HG03196 (cell line): ENCODE measurements at regions not wholly inside any gene's neighbourhood (a gene's known extent, or its start where the extent isn't known, plus 50 kb on each side); places are given as distances from the start of the nearest gene placed in this dataset.

Experiments
- ATAC-seq: cut with Tn5 transposase; IDR thresholded peaks from one replicate; pipeline ENCODE4 v1.9.1; 2021; ENCODE audit not compliant: unreplicated experiment

DNA sequence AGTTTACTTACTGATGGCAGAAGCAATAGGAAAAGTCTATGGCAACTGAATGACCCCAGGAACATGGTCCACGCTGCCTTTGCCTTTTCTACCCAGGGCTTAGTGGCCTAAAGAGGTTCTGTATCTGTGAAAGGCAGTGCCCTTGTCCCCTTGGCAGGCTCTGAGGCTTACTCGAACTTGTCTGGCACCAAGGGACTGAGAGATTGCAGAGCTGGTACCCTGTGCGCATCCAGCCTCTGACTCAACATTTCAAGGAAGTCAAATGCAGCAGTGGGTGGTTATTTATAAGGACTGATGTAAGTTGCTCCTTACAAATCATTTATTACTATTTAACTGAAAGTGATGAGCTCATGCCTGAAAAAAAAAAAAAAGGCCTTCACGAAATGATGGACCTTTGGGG is 299.9 kb upstream of the MYOCD start:
- no peak for ATAC-seq

DNA sequence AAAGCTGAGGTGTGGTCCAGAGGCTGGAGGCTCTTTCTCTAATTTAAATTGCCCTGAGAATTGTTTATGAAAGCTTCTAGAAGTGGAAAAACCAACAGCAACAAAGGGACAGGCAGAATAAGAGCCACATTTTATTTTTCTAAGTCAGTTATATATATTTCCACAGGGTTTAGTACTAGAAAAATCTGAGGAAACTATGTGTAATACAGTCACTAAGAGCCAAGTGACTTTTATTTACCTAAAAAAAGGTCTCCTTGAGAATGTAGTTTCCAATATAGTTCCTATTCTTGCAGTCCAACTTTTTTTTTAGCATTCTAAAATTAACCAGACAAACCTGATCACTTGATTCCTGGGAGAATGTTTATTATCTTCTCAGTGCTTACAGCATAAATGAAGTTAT is 296.6 kb upstream of the MYOCD start:
- no peak for ATAC-seq

DNA sequence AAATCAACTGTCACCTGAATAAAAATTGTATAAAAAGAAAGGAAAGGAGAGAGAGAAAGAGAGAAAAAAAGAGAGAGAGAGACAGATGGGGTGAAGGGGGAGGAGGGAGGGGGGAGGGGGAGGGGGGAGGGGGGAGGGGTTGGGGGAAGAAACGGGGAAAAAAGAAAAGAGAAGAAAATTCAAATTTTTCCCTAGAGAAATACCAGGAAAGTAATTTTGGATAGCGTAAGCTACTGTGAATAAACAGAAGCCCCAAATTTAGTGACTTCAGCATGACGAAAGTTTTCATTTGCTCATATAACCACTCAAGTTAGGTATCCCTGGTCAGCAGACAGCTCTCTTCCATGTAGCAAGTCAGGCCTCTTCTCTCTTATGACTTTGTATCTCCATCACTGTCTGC is 289.4 kb upstream of the MYOCD start:
- no peak for ATAC-seq

DNA sequence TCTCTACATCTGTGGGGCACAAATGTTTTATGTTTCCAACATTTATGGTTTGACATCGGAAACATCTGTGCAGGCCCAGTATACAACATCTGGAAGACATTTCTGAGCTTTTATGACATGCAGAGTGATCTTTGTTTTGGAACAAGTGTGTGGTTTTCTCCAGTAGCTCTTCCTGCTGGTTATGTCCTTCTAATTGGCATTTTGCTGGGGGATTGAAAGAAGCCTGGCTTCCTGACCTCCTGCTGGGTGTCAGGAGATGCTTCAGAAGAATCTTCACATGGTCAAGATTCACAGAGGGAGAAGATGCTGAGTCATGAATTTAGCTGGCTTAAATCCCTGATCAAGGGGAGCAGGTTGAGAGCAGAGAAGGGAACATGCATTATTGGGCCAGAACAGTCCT is 279.5 kb upstream of the MYOCD start:
- ATAC-seq: no peak

DNA sequence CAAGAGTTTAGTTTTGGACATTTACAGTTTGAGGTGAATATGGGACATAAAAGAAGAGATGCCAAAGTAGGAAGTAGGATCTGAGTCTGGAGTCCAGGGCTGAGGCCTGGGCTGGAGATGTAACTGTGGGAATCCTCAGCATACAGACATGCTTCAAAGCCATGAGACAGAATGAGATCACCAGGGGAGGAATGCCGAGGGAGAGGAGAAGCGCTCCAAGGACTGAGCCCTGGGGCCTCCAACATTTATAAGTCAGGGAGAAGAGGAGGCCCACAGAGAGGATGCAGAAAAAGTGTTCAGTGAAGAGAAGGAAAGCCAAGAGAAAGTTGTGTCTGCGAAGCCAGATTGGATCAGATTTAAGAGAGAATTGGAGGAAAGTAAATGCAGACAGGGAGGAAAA is 277.5 kb upstream of the MYOCD start:
- ATAC-seq: no peak

DNA sequence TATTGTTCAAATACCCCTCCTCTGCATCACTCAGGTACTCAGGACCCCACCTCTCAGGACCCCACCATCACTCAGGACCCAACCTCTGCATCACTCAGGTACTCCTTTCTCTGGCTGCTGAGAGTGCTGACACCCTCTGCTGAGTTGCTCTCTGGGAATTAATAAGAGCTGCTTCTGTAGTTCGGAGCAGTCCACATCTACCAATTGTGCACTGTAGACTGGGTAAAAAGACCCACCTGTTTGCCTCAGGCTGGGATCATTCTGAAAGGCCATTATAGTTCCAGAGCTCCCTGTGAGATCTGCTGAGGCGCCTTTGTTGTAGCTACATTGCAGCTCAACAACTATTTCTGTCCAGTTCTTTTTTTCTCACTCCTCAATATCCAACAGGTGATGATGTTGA is 276.3 kb upstream of the MYOCD start:
- no peak for ATAC-seq

DNA sequence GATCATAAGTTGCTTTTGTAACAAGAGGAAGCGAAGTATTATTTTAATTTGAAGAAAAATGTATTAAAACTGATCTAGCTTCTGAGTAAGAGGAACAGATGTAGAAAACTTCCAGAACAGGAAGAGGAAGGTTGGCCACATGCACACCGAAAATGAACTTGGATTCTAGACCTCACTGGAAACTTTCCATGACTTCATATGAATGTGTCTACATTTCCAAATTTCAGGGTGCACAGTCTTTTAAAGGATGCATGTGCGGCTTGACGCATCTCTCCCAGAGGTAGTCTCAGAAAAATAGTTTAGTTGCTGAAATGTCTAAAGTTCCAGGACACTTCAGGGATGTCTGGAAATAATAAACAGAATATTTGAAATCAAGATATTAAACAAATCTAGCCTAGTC is 275.1 kb upstream of the MYOCD start:
- no peak for ATAC-seq

DNA sequence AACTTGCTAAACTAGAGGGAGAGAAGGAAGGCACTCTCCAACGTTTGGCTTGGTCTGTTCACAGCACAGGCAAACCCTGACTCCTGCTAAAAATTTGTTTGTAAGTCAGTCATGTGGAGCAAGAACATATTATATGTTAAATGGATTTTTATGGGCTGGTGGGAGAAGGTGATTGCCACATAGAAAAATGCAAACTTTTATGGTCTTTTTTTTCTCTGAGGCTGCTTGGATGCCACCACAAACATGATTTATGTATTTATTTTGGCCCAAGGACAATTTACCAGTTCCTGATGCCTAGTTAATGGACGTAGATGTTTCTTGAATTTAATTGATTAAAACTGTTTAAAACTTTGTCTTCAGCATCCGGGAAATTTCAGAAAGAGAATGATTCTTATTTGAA is 274.2 kb upstream of the MYOCD start:
- ATAC-seq: no peak

DNA sequence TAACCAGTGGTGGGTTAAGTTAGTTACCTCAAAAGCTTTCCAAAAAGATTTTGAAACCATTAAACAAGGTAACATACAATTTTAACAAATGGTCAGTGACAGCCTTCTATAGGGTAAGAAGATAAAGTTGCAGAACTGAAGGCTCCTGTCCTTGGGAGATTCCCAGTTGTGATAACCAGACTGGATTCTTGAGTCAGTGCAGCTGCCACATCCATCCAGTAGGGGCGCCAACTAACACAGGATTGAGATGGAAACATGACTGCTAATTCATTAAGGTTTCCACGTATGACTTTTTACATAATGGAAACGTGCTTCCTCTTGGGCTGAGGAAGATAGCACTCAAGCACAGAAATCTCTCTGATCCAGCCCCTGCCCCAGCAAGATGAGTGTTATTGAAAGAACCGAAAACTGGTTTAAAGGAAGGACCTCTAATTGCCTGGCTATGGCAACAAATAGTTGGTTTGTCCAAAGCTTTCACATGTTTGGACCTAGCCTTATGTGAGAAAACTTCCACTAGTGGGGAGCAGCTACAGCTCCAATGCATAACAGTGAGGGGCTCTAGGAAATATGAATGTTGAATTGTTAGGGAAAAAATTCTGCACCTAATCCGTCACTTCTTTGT is 269.8 kb upstream of the MYOCD start:
- ATAC-seq: no peak

DNA sequence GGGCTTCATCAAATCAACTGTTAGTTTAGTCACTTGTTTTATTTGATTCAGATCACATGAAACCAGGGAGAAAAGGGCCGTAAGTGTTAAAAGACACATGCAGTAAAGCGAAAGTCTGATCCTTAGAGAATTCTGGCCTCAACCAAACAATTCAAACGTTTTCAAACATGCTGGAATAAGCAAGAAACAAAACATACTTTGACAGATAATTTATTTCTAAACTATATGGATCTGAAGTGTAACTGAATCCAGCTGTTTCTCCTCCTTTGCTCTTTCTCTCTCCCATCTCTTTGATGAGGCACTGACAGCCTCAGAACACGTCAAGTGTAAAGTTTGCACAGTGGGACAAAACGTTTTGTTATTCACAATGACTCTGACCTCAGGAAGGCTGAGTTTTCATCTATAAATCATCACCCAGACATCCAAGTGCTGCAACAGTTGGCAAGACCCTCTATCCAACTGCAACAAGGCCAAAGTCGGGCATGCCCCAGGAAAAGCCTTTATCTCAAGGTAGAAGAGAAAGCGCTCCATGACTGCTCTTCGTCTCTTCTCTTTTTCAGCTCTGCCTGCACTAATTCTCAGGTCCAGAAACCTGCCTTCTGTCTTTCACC is 267.1 kb upstream of the MYOCD start:
- no peak for ATAC-seq

DNA sequence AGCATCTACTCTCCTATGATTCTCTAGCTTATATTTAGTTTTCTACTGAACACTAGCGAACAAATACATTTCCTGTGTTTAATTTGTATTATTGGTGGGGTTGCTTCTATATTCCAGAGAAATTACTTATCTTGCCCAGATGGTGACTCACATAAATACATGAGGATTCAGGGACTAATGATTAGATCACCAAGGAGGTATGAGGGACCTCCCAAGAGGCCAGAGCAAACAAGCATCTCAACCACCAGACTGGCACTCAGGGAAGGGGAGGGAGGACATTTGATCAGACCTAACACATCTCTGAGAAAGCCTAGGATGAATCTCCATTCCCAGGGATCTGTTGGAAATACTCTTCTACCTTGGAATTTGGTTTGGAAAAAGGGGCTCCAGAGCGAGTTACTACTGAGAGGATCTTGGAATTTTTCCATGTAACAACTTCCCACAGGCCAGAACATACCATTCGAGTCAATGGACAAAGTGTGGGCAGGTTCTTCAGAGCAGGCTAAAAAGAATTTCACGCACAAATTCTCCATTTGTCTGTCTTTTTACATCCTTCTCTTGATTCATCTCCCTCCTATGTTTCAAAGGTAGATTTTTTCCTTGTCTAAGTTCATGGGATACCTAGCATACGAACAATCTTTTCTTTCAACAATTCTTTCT is 262.6 kb upstream of the MYOCD start:
- ATAC-seq: no peak

DNA sequence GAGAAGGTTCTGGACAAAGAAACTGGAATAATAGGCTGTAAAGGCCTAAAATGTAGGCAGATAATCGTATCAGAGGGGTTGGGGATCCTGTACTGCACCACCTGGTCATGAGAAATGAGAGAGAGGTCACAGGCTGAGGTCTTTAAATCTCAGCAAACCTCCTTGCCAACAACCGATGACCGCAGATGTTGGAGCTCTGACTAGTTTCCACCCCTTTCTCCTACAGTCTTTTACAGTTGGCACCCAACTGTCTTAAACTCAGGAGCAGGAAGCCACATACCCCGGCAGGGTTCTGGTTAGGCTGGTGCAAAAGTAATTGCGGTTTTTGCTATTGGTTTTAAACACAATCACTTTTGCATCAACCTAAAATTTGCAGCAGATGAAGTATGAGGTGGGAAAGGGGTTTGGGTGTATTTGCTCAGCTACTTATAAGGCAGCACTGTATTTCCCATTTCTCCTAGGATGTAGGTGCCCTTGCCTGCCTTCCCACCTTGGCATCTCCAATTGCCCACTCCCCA is 261.8 kb upstream of the MYOCD start:
- ATAC-seq: no peak

DNA sequence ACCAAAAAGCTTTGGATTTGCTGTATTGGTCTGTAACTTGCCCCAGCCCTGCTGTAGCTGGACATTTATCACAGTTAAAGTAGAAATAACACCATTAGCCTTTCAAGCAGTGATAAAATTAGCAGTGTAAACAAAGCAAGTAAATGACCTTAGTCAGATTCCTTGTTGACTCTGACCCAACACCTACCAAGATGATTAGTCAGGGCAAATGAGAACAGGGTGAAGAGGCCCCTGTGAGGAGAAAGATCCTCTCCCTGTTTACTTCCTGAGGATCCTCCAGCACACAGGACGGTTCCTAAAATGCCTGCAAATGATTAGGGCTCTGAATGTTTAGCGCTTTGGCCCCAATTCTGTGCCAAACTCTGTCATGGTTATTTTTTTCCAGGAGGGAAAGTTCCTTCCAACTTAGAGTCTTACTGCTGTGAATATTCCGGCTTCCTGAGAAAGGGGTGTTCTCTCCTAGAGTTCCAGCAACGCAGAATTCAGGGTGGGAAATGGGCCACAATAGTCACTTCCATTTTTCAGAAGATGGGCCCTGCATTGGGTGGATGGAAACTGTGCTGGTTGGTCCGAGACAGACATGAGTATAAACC is 259.0 kb upstream of the MYOCD start:
- no peak for ATAC-seq

DNA sequence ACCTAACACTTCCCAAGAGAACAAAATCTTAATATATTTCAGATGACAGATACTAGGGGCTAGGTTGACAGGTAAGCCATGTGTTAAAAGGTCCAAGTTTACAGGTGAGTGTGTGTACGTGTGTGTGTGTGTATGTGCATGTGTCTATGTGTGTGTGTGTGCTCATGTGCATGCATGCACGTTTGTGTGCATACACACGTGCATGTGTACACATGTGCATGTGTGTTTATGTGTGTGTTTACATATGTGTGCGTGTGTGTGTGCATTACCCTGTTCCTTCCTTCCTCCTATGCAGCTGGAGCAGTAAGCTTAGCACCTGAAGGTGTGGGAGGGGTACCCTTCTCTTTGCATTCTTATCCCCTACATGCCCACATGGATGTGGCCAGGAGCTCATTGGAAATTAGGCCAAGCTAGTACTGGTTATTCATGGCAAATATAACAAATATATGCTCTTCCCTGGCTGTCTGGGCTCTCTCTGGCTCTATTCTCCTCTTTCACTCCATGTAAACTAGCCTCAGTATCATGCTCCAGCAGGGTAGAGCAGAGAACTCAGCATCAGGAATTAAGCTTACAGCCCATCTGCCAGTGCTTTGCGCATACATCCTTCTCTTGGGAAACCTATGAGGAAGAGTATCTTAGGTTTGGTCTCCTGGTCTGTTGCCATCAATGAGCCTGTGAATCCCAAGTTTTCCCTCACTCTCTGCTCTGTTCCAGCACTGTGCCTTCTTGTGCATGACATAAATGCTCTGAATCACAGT is 258.0 kb upstream of the MYOCD start:
- no peak for ATAC-seq

DNA sequence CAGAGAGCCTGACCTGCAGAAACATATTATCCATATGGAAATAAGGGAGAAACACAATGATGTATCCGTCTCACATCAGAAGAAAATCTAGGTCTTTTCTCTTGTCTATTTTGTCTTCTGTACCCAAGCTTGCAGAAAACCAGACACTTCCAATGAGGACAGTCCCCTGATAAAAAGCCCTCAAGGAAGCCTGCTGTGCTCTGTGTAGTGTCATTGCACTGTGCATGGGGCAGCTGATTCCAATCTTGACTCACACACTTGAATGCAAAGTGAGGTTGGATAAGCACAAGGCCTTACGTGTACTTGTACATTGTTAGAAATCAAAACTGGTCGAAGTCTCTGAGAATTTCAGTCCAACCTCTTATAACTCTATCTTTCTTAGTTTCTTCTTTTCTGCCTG is 256.6 kb upstream of the MYOCD start:
- ATAC-seq: no peak

DNA sequence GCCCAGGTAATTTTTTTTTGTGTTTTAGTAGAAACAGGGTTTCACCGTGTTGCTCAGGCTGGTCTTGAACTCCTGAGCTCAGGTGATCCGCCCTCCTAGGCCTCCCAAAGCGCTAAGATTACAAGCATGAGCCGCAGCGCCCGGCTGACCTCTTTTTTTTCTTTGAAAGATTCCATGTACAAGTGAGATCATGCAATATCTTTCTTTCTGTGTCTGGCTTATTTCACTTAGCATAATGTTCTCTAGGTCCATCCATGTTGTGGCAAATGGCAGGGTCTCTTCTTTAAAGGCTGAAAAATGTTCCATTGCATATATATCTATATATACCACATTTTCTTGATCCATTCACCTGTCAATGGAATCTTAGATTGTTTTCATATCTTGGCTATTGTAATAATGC is 255.0 kb upstream of the MYOCD start:
- ATAC-seq: no peak

DNA sequence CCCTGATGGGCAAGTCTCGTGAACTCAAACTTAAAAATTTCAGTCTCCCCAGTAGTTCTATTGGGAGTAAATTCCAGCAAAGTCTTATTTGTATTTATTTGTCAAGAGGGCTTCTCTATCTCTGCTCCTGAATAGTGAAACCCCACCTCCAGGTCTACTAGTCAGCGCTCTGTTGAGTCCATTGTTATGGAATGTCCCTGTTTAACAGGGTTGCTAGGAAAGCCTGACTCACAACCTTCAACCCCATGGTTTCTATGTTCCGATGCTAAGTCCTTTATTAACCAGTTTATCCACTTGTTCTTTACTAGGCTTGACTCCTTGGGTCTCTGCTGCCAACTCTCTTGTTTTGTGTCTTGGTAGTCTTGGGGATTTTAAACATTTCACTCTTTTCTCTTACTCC is 250.7 kb upstream of the MYOCD start:
- no peak for ATAC-seq

DNA sequence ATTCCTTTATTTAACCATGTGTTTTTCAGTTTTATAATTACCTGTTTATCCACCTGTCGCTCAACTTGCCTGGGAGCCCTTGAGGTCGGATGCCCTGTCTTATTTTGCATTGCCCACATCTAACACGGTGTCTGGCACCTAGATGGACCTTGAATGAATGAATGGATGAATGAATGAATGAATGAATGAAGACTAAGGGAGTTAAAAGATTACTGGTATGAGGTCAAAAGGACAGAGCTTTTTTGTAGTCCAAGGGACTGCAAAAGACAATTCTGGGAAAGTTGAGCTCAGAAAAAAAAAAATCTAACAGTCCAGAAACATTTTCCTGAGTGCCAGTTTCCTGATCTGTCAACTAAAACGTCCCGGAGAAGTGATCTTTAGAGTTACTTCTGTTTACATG is 244.6 kb upstream of the MYOCD start:
- ATAC-seq: no peak

DNA sequence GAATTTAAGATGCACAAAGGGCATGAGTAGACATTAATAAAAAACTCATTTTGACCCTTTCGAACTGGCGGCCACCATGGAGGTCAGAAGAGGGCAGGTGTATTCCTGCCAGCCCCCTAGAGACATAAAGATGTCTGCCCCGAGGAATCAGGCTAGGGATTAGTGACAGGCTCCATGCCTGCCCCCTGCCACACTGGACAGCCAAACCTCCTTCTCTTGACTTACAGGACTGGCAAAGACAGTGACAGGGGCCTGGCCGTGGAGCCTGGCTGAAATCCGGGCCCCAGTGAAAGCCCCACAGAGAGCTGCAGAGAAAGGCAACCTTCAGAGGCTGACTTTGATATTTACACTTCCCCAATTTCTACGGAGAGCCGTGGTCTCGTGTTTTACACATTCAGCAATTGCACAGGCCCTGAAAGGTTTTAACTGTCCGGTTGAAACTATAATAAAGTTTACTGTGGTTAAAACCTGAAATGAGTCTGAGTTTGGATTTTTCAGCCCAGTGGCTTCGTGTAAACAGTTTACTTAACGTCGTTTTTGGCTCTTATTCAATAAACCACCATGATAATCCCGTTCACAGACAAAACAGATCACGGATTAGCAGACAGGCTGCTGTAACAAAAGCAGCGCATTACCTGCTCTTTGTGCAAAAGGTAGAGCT is 243.9 kb upstream of the MYOCD start:
- no peak for ATAC-seq

DNA sequence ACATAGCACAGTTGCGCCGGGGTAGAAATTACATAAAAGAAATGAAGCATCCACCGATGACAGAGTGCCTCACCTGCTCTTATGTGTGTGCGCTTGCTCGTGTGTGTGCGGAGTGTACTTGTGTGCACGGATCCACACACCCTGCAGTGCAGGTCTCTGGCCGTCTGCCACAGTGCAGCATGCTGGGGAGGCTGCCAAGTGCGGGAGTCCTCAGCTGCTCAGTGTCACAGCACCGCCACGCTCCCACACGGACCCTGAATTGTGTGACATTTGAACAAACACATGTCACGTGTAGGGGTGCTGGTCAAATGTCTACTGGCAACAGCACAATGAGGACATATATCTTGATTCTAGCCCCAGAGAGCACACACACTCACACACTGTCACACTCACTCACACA is 243.0 kb upstream of the MYOCD start:
- ATAC-seq: no peak

DNA sequence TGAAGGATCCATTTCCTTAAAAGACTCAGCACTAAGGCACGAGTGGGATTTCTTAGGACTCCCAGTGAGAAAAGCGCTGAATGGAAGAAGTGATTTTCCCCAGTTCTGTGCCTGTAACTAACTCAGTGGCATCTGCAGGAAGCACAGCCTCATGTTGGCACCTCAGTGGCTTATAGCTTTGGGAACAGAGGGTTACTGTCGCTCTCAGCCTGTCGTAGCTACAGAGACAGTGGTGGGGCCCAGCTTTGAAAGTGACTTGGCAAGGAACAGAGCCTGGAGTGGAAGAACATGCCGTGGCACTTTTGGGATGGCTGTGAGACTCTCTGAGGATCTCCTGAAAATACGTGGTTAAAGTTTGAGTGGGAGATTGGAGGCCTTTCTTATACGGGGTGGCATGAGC is 242.4 kb upstream of the MYOCD start:
- no peak for ATAC-seq
